Cardiac muscle cell (in vitro differentiated cells and primary cell): ENCODE measurements at regions not wholly inside any gene's neighbourhood (a gene's known extent, or its start where the extent isn't known, plus 50 kb on each side); places are given as distances from the start of the nearest gene placed in this dataset.
"Not testable (repeated sequence)": the region's sequence is repeated elsewhere in the genome, so short reads cannot be mapped to it uniquely, and the experiment has no call there.

Experiments
- DNase-seq, 2 donors: peaks; one replicate each; pipeline versions ENCODE4 v3.0.0 to v3.0.0-alpha.2; 2010 to 2017; ENCODE audit warnings: low read depth in 1 of 2, low spot score in 1 of 2
- H3K27ac ChIP-seq: fragments of 200-600 bp; sonication (generic); 2 replicates; pipeline ENCODE4 v1.5.1; 2016
- H3K27me3 ChIP-seq: fragments of 200-600 bp; sonication (generic); 2 replicates; pipeline ENCODE4 v1.6.0; 2016; ENCODE audit warnings: control low read depth
- H3K36me3 ChIP-seq: fragments of 200-600 bp; sonication (generic); 2 replicates; pipeline ENCODE4 v1.5.1; 2016; ENCODE audit warnings: control low read depth
- H3K4me1 ChIP-seq: fragments of 200-600 bp; sonication (generic); 2 replicates; pipeline ENCODE4 v1.8.1; 2017; ENCODE audit warnings: low read depth, mild to moderate bottlenecking, mixed run types
- H3K4me3 ChIP-seq: fragments of 200-600 bp; sonication (generic); 2 replicates; pipeline ENCODE4 v1.5.1; 2016; ENCODE audit warnings: mild to moderate bottlenecking
- H3K9me3 ChIP-seq: fragments of 200-600 bp; sonication (generic); 2 replicates; pipeline ENCODE4 v1.5.1; 2017; ENCODE audit warnings: low read depth, mild to moderate bottlenecking, control low read depth
- TF ChIP-seq, protein P1 (sequence below): IDR thresholded peaks from 2 replicates; pipeline ENCODE4 v1.5.1; 2012; ENCODE audit warnings: low read depth, mild to moderate bottlenecking, low read length

DNA sequence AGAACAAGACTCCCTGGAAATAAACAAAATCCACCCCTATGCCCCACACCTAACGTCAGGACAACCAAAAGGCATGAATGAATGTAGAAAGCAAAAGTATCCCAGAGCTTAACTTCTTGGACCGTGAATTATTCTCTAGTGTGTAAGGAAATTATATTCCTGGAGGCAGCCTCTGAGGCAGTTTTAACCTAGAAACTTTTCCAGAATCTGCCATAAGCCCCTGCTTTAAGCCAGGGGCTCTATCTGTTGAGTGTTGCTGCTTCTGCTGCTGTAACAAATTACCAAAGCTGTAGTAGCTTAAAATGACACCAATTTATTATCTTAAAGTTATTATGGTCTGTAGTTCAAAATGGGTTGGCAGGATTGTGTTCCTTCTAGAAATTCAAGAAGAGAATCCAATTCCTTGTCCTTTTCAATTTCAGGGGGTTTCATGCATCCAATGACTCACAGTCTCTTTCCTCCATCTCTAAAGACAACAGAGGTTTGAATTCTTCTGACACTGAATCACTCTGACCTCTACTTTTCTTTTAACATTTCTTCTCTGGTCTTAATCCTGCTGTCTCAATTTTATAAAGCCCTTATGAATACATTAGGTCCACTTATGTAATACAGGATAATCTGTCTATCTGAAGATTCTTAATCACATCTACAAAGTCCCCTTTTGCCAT lies 242.7 kb downstream of the ATXN7L3B start:
- DNase-seq = no peak
- no peaks in the 10 kb centered on the region for H3K36me3 ChIP-seq
- H3K9me3 ChIP-seq = no peaks in the 10 kb centered on the region
- H3K27me3 ChIP-seq = no peaks in the 10 kb centered on the region
- H3K27ac ChIP-seq = no peak overlapping the region
- no peaks in the 10 kb centered on the region for H3K4me1 ChIP-seq
- no peak overlapping the region for H3K4me3 ChIP-seq
- TF ChIP-seq, protein P1, sequence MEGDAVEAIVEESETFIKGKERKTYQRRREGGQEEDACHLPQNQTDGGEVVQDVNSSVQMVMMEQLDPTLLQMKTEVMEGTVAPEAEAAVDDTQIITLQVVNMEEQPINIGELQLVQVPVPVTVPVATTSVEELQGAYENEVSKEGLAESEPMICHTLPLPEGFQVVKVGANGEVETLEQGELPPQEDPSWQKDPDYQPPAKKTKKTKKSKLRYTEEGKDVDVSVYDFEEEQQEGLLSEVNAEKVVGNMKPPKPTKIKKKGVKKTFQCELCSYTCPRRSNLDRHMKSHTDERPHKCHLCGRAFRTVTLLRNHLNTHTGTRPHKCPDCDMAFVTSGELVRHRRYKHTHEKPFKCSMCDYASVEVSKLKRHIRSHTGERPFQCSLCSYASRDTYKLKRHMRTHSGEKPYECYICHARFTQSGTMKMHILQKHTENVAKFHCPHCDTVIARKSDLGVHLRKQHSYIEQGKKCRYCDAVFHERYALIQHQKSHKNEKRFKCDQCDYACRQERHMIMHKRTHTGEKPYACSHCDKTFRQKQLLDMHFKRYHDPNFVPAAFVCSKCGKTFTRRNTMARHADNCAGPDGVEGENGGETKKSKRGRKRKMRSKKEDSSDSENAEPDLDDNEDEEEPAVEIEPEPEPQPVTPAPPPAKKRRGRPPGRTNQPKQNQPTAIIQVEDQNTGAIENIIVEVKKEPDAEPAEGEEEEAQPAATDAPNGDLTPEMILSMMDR = no peak

DNA sequence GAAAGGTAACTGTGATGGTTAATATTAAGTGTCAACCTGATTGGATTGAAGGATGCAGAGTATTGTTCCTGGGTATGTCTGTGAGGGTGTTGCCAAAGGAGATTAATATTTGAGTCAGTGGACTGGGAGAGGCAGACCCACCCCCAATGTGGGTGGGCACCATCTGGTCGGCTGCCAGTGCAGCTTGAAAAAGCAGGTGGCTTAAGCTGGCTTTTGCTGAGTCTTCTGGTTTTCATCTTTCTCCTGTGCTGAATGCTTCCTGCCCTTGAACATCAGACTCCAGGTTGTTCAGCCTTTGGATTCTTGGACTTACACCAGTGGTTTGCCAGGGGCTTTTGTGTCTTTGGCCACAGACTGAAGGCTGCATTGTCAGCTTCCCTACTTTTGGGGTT lies 243.2 kb downstream of the ATXN7L3B start:
- DNase-seq, H3K27me3 ChIP-seq, H3K27ac ChIP-seq, H3K36me3 ChIP-seq, H3K9me3 ChIP-seq, H3K4me3 ChIP-seq, H3K4me1 ChIP-seq: not testable (repeated sequence)

DNA sequence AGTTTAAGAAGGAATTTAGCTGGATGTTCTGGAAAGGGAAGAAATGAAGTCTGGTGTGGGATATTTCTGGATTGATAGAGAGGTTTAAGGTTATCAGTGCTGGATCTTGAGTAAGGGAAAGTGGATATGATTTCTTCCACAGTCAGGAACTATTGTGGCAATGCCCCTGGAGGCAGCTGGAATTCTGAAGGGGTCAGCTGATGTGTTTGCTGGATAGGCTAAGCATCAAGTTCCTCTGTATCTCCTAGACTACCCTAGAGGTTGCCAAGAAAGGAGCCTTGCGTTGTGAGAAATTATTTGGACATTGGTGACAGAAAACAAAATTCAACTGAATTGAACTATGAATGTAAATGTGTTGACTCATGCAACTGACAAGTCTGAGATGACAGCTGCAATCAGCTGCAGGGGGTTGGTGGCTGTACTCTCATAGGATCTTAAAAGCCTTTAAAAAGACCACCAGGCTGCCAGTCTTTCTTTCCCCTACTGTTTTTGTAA lies 244.4 kb downstream of the ATXN7L3B start:
- no peaks in the 10 kb centered on the region for H3K36me3 ChIP-seq
- H3K9me3 ChIP-seq = no peaks in the 10 kb centered on the region
- H3K4me3 ChIP-seq = no peak overlapping the region
- TF ChIP-seq, protein P1 = no peak
- H3K4me1 ChIP-seq = no peaks in the 10 kb centered on the region
- DNase-seq = no peak
- H3K27ac ChIP-seq = no peak overlapping the region
- no peaks in the 10 kb centered on the region for H3K27me3 ChIP-seq

DNA sequence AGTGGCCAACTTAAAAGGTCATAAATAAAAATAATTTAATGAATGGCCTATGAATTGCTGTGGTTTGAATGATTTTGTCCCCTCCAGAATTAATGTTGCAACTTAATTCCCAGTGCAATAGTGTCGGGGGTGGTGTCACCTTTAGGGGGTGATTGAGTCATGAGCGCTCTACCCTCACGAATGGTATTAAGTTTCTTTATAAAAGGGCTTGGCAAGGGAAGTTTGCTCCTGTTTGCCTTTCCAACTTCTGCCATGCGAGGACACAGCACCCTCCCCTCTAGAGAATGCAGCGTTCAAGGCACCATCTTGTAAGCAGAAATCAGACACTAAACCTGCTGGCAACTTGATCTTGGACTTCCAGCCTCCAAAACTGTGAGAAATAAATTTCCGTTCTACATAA lies 253.3 kb downstream of the ATXN7L3B start:
- Histone ChIP-seq H3K4me3 (no peak overlapping the region), H3K36me3 (no peaks in the 10 kb centered on the region), H3K4me1 (no peaks in the 10 kb centered on the region), H3K27me3 (no peaks in the 10 kb centered on the region), H3K27ac (no peak overlapping the region), H3K9me3 (no peaks in the 10 kb centered on the region)
- TF ChIP-seq, protein P1 = no peak
- DNase-seq = no peak

DNA sequence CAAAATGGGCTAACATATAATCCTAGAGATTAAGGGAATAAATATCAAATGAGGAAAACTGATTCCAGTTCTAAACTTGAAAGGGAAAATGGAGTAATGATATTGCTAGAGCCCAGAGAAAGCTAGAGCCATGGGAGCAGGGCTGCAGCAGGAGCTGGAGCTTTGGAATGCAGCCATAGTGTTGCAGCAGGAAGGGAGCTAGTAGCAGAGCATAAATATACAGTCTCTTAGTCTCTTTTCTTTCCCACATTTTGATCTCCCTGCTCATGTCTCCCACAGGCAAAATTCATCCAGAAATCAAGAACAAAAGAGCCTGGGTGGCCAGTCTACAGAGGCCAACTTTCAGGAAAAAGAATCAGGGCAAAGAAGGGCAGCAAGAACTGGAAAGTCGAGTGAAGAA lies 253.7 kb downstream of the ATXN7L3B start:
- Histone ChIP-seq H3K9me3 (no peaks in the 10 kb centered on the region), H3K27me3 (no peaks in the 10 kb centered on the region), H3K27ac (no peak overlapping the region), H3K4me1 (no peaks in the 10 kb centered on the region), H3K4me3 (no peak overlapping the region), H3K36me3 (no peaks in the 10 kb centered on the region)
- peak in 1 of 2 donors; percentile 13 for DNase-seq
- TF ChIP-seq, protein P1 = no peak

DNA sequence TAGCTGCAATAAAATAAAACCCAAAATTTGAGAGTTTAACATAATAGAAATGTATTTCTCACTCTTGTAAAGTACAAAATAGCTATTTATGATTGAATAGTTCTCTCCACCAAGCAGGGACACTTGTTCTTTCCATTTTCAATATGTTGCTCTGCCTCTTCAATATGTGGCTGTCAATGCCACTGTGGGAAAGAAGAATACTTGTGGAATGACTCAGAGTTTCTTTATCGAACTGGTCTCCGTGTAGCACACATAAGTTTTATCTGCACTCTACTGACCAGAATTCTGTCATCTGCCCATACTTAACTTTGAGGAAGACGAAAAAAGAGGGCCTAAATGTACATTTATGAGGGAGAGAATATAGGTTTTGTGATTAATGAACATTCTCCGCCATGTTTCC lies 256.9 kb downstream of the ATXN7L3B start:
- TF ChIP-seq, protein P1 = no peak
- H3K27ac ChIP-seq = no peak overlapping the region
- DNase-seq = no peak

More for the DNA sequence above, 256.9 kb downstream of the ATXN7L3B start:
- Histone ChIP-seq H3K27me3 (no peaks in the 10 kb centered on the region), H3K9me3 (no peaks in the 10 kb centered on the region), H3K4me3 (no peak overlapping the region), H3K36me3 (no peaks in the 10 kb centered on the region), H3K4me1 (no peaks in the 10 kb centered on the region)
